H9 (cell line): ENCODE measurements at regions not wholly inside any gene's neighbourhood (a gene's known extent, or its start where the extent isn't known, plus 50 kb on each side); places are given as distances from the start of the nearest gene placed in this dataset.

Experiments
- DNase-seq: peaks from one replicate; pipeline ENCODE4 v3.0.0-alpha.2; 2017
- H2AFZ ChIP-seq: one replicate; pipeline ENCODE4 v1.6.1; 2013; ENCODE audit warnings: mild to moderate bottlenecking, low read length, control low read depth, moderate library complexity
- H2AK5ac ChIP-seq: 2 replicates; pipeline ENCODE4 v1.6.1; 2013; ENCODE audit warnings: low read length, control low read depth, mixed read lengths; ENCODE audit not compliant: insufficient read length
- H2BK120ac ChIP-seq: one replicate; pipeline ENCODE4 v1.6.1; 2013; ENCODE audit warnings: low read depth, mild to moderate bottlenecking, low read length, control low read depth, inconsistent platforms; ENCODE audit not compliant: poor library complexity, severe bottlenecking
- H2BK12ac ChIP-seq: 2 replicates; pipeline ENCODE4 v1.6.1; 2013; ENCODE audit warnings: low read length, control low read depth, mixed read lengths, low read depth; ENCODE audit not compliant: insufficient read length
- H2BK15ac ChIP-seq: 2 replicates; pipeline ENCODE4 v1.6.1; 2013; ENCODE audit warnings: low read depth, low read length, control low read depth
- H2BK20ac ChIP-seq: one replicate; pipeline ENCODE4 v1.6.1; 2013; ENCODE audit warnings: low read depth, mild to moderate bottlenecking, low read length, control low read depth, inconsistent platforms; ENCODE audit not compliant: poor library complexity, severe bottlenecking
- H2BK5ac ChIP-seq: 2 replicates; pipeline ENCODE4 v1.6.1; 2013; ENCODE audit warnings: low read length, control low read depth, mixed read lengths; ENCODE audit not compliant: insufficient read length
- H3K14ac ChIP-seq: 2 replicates; pipeline ENCODE4 v1.6.1; 2013; ENCODE audit warnings: low read length, control low read depth; ENCODE audit not compliant: insufficient read depth
- H3K18ac ChIP-seq: 2 replicates; pipeline ENCODE4 v1.6.1; 2013; ENCODE audit warnings: low read depth, mild to moderate bottlenecking, mixed read lengths, low read length, control low read depth; ENCODE audit not compliant: insufficient read length
- H3K23ac ChIP-seq: 2 replicates; pipeline ENCODE4 v1.6.1; 2013; ENCODE audit warnings: low read length, control low read depth, mixed read lengths, low read depth; ENCODE audit not compliant: insufficient read length
- H3K23me2 ChIP-seq: 2 replicates; pipeline ENCODE4 v1.6.1; 2013; ENCODE audit warnings: low read depth, mild to moderate bottlenecking, mixed read lengths, low read length, control low read depth; ENCODE audit not compliant: insufficient read length, poor library complexity, severe bottlenecking
- H3K27ac ChIP-seq: 2 replicates; pipeline ENCODE4 v1.5.1; 2013; ENCODE audit warnings: low read length, control low read depth, mixed read lengths, low read depth; ENCODE audit not compliant: insufficient read length
- H3K27me3 ChIP-seq: 2 replicates; pipeline ENCODE4 v1.6.1; 2013; ENCODE audit warnings: low read length, control low read depth, inconsistent platforms; ENCODE audit not compliant: insufficient read depth
- H3K4ac ChIP-seq: 2 replicates; pipeline ENCODE4 v1.6.1; 2013; ENCODE audit warnings: low read depth, mild to moderate bottlenecking, control low read depth, inconsistent platforms, low read length, moderate library complexity
- H3K4me1 ChIP-seq: 2 replicates; pipeline ENCODE4 v1.6.1; 2013; ENCODE audit warnings: low read length, control low read depth, inconsistent platforms; ENCODE audit not compliant: insufficient read depth
- H3K4me2 ChIP-seq: 2 replicates; pipeline ENCODE4 v1.6.1; 2013; ENCODE audit warnings: low read length, control low read depth, mixed read lengths; ENCODE audit not compliant: insufficient read length, insufficient read depth
- H3K56ac ChIP-seq: 2 replicates; pipeline ENCODE4 v1.6.1; 2013; ENCODE audit warnings: low read depth, mild to moderate bottlenecking, mixed read lengths, low read length, control low read depth; ENCODE audit not compliant: insufficient read length
- H3K79me1 ChIP-seq: 2 replicates; pipeline ENCODE4 v1.6.1; 2013; ENCODE audit warnings: low read depth, mild to moderate bottlenecking, moderate library complexity, low read length, control low read depth, inconsistent platforms; ENCODE audit not compliant: insufficient read depth, poor library complexity, severe bottlenecking
- H3K79me2 ChIP-seq: 2 replicates; pipeline ENCODE4 v1.6.1; 2013; ENCODE audit warnings: low read length, control low read depth, inconsistent platforms; ENCODE audit not compliant: insufficient read depth
- H3K9ac ChIP-seq: 2 replicates; pipeline ENCODE4 v1.6.1; 2013; ENCODE audit warnings: low read length, control low read depth, mixed read lengths; ENCODE audit not compliant: insufficient read length; ENCODE audit errors: extremely low read depth
- H3K9me3 ChIP-seq: one replicate; pipeline ENCODE4 v1.6.1; 2013; ENCODE audit warnings: low read depth, low read length, inconsistent platforms; ENCODE audit not compliant: control insufficient read depth
- H3T11ph ChIP-seq: one replicate; pipeline ENCODE4 v1.6.1; 2013; ENCODE audit warnings: mild to moderate bottlenecking, low read length, control low read depth, inconsistent platforms
- H4K20me1 ChIP-seq: one replicate; pipeline ENCODE4 v1.6.1; 2013; ENCODE audit not compliant: control insufficient read depth, insufficient read length, insufficient read depth
- H4K5ac ChIP-seq: 2 replicates; pipeline ENCODE4 v1.6.1; 2013; ENCODE audit warnings: low read depth, mild to moderate bottlenecking, mixed read lengths, low read length, control low read depth; ENCODE audit not compliant: insufficient read length
- H4K8ac ChIP-seq: replicated peaks from 2 replicates; pipeline ENCODE4 v1.6.1; 2013; ENCODE audit warnings: low read length, control low read depth, mixed read lengths, low read depth; ENCODE audit not compliant: insufficient read length
- H4K91ac ChIP-seq: 2 replicates; pipeline ENCODE4 v1.6.1; 2013; ENCODE audit warnings: low read depth, mild to moderate bottlenecking, moderate library complexity, mixed read lengths, low read length, control low read depth; ENCODE audit not compliant: insufficient read length
- H3K27ac Mint-ChIP-seq, 3 experiments: 2 replicates in 2 of 3; 3 replicates in 1 of 3; pipeline ENCODE4 v1.8.0; 2020 to 2021; ENCODE audit warnings: mixed read lengths in 3 of 3, mild to moderate bottlenecking in 1 of 3, moderate library complexity in 1 of 3
- H3K27me3 Mint-ChIP-seq: 2 replicates; pipeline ENCODE4 v1.8.0; 2021; ENCODE audit warnings: low read depth, mild to moderate bottlenecking, moderate library complexity, mixed read lengths
- H3K36me3 Mint-ChIP-seq, 3 experiments: 2 replicates in 2 of 3; 3 replicates in 1 of 3; pipeline ENCODE4 v1.8.0; 2020 to 2021; ENCODE audit warnings: low read depth in 3 of 3, mixed read lengths in 3 of 3; ENCODE audit not compliant: insufficient read depth in 1 of 3
- H3K4me1 Mint-ChIP-seq, 2 experiments: 2 replicates each; pipeline ENCODE4 v1.8.0; 2020; ENCODE audit warnings: mixed read lengths in 2 of 2
- H3K4me3 Mint-ChIP-seq, 2 experiments: 2 replicates in 1 of 2; 3 replicates in 1 of 2; pipeline ENCODE4 v1.8.0; 2020 to 2021; ENCODE audit warnings: mild to moderate bottlenecking in 2 of 2, mixed read lengths in 2 of 2, moderate library complexity in 1 of 2
- H3K9me3 Mint-ChIP-seq, 2 experiments: 2 replicates in 1 of 2; 3 replicates in 1 of 2; pipeline ENCODE4 v1.8.0; 2020; ENCODE audit warnings: mild to moderate bottlenecking in 2 of 2, mixed read lengths in 2 of 2, moderate library complexity in 1 of 2
- WGBS: extraction: QIAGEN DNeasy Blood & Tissue Kit; methylation state at CpG from one replicate; pipeline ENCODE4 v1.1.7; 2013; ENCODE audit warnings: missing lambda C conversion rate, low lambda C conversion rate, mixed read lengths; ENCODE audit not compliant: insufficient read length; ENCODE audit errors: extremely low coverage; 5-methylcytosine and 5-hydroxymethylcytosine counted together
- TF ChIP-seq, protein P1 (sequence below): fragments of 200-600 bp; sonication (generic); conservative IDR thresholded peaks from 3 replicates; pipeline ENCODE4 v1.8.0; 2021; ENCODE audit warnings: antibody characterized with exemption, mild to moderate bottlenecking

DNA sequence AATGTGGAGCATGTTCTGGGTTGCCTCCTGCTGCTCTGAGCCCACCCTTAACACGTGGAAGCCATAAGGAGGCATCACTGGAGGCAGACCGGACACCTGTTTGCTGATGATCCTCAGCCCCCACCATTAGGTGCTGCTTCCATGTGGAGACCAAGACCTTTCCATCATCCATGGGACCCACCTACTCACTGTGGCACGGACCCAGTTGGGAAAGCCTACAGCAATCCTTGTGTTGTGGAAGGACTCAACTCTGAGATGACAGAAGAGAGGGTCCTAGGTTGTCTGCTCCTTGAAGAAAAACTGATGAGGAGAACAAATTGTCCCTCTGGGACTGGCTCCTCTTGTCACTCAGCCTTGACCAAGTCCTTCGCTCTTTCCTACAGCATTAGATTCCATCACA is 86.5 kb upstream of the RAB12 start:
- TF ChIP-seq, protein P1, sequence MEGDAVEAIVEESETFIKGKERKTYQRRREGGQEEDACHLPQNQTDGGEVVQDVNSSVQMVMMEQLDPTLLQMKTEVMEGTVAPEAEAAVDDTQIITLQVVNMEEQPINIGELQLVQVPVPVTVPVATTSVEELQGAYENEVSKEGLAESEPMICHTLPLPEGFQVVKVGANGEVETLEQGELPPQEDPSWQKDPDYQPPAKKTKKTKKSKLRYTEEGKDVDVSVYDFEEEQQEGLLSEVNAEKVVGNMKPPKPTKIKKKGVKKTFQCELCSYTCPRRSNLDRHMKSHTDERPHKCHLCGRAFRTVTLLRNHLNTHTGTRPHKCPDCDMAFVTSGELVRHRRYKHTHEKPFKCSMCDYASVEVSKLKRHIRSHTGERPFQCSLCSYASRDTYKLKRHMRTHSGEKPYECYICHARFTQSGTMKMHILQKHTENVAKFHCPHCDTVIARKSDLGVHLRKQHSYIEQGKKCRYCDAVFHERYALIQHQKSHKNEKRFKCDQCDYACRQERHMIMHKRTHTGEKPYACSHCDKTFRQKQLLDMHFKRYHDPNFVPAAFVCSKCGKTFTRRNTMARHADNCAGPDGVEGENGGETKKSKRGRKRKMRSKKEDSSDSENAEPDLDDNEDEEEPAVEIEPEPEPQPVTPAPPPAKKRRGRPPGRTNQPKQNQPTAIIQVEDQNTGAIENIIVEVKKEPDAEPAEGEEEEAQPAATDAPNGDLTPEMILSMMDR, result no peak
- H2BK5ac ChIP-seq, result no peak overlapping the region
- H2BK20ac ChIP-seq, result no peak overlapping the region
- peaks cover 3 to 15% (median 6%) of the 10 kb centered on the region in 3 experiments; a peak in 5 of 7 replicates for H3K36me3 Mint-ChIP-seq
- no peaks in the 10 kb centered on the region for H3K79me1 ChIP-seq
- peaks cover 4% of the 10 kb centered on the region; the same call in 1 of the 2 replicates for H3K27me3 Mint-ChIP-seq
- no peaks in the 10 kb centered on the region for H3K27me3 ChIP-seq
- no peak overlapping the region for H3K27ac Mint-ChIP-seq
- H3K4me2 ChIP-seq, result no peak overlapping the region
- DNase-seq, result no peak
- no peak overlapping the region for H3K14ac ChIP-seq
- no peak overlapping the region; a peak in 1 of 5 replicates for H3K4me3 Mint-ChIP-seq
- no peak overlapping the region for H3K4ac ChIP-seq
- no peaks in the 10 kb centered on the region for H3K23me2 ChIP-seq
- H2BK15ac ChIP-seq, result no peak overlapping the region
- H2BK120ac ChIP-seq, result no peak overlapping the region
- H3K18ac ChIP-seq, result no peak overlapping the region
- no peaks in the 10 kb centered on the region for H3K9me3 ChIP-seq
- H4K91ac ChIP-seq, result no peak overlapping the region
- no peak overlapping the region for H2BK12ac ChIP-seq
- no peak overlapping the region for H3T11ph ChIP-seq
- H3K27ac ChIP-seq, result no peak overlapping the region
- H4K5ac ChIP-seq, result no peak overlapping the region
- no peak overlapping the region for H3K23ac ChIP-seq
- no peaks in the 10 kb centered on the region for H4K20me1 ChIP-seq
- H2AFZ ChIP-seq, result no peak overlapping the region
- no peaks in the 10 kb centered on the region for H3K79me2 ChIP-seq
- H2AK5ac ChIP-seq, result no peak overlapping the region
- H3K9ac ChIP-seq, result no peak overlapping the region
- H4K8ac ChIP-seq, result no peak overlapping the region
- H3K4me1 ChIP-seq, result no peaks in the 10 kb centered on the region; the same call in 1 of the 2 replicates
- H3K4me1 Mint-ChIP-seq, result peaks cover 0 to 6% of the 10 kb centered on the region in 2 experiments; a peak in 2 of 4 replicates
- peaks cover 16 to 22% of the 10 kb centered on the region in 2 experiments; a peak in 4 of 5 replicates for H3K9me3 Mint-ChIP-seq
- WGBS, result no CpG with 5 or more reads among the region's 4 CpGs
- no peak overlapping the region for H3K56ac ChIP-seq
